ENCODE measurements at regions not wholly inside any gene's neighbourhood (a gene's known extent, or its start where the extent isn't known, plus 50 kb on each side); places are given as distances from the start of the nearest gene placed in this dataset.

DNA sequence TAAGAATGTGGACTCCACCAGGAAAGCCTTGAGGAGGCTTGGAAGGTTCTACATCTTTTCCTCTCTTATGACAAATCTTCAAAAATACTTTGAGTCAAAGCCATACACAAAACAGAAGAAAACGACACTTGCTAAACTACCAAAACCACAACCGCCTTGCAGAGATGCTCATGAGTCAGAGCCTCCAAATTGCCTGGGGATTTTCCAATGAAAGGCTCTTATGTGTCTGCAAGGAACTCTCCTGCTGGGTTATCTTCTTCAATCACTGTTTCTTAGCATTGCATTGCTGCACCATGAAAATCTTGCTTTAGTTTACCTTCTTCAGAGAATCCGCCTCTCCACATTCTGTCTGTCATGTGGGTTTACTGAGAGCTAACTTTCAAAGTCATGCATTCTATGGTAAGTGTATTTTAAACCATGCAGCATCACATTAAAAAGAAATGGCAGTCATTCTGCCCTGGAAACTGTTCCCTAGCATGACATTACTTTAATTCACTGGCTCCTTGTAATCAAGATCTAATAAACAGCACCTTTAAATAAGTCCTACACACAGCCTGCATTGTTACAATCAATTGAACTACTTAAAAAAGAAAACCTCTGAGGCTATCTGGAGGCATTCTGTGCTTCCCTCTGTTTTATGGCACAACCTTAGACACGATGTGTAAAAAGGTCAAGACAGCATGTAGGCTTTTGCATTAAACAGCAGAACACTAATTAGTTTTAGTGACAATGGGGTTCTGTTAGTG, 210.0 kb upstream of the FOXD3 start:
- FAIRE-seq = no peak
- no peak for DNase-seq (ENCODE audit: insufficient read length, low spot score)
- TF ChIP-seq POLR2AphosphoS5 (IDR thresholded peaks at IDR 0.05; ENCODE audit: low read depth, low read length) = no peak
- no peak for TF ChIP-seq PAX5 (IDR thresholded peaks at IDR 0.05; ENCODE audit: insufficient read depth, low read length, severe bottlenecking)
- TF ChIP-seq TAF1 (IDR thresholded peaks at IDR 0.05; ENCODE audit: low read depth, low read length) = no peak
- no peak for TF ChIP-seq POLR2A (IDR thresholded peaks at IDR 0.05; ENCODE audit: low read depth, low read length)
- TF ChIP-seq POU2F2 (IDR thresholded peaks at IDR 0.05; ENCODE audit: low read depth, low read length) = no peak
- TF ChIP-seq SPI1 (IDR thresholded peaks at IDR 0.05; ENCODE audit: low read depth, low read length) = no peak

- no peak for TF ChIP-seq SPI1 (IDR thresholded peaks at IDR 0.05; ENCODE audit: low read depth, low read length)
- TF ChIP-seq PAX5 (IDR thresholded peaks at IDR 0.05; ENCODE audit: insufficient read depth, low read length, severe bottlenecking) = no peak
- no peak for TF ChIP-seq POU2F2 (IDR thresholded peaks at IDR 0.05; ENCODE audit: low read depth, low read length)
- TF ChIP-seq POLR2AphosphoS5 (IDR thresholded peaks at IDR 0.05; ENCODE audit: low read depth, low read length) = no peak
- no peak for TF ChIP-seq TAF1 (IDR thresholded peaks at IDR 0.05; ENCODE audit: low read depth, low read length)
- TF ChIP-seq POLR2A (IDR thresholded peaks at IDR 0.05; ENCODE audit: low read depth, low read length) = no peak
- DNase-seq (ENCODE audit: insufficient read length, low spot score) (no peak), FAIRE-seq (no peak)
These were observed 206.8 kb upstream of the FOXD3 start for GRCh38 chr1:63115527-63115926.

DNA sequence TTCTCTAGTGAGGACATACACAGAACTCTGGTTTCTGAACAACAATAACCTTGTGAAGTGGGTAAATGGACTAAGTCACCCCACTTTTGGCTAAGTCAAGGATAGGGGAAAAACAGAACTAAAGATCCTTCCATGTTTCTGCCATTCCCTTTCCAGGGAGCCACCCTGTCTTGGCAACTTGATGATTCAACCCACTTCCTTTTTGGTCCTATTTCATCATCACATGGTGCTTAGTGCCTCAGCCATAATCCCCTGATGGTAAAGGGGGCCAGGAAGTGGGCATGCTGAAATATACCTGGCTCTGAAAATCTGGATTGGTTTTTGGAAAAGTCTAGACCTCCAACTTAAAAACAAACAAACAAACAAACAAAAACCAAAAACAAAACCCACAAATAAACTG, 206.4 kb upstream of the FOXD3 start:
- TF ChIP-seq POU2F2 (IDR thresholded peaks at IDR 0.05; ENCODE audit: low read depth, low read length) (no peak), POLR2AphosphoS5 (IDR thresholded peaks at IDR 0.05; ENCODE audit: low read depth, low read length) (no peak), SPI1 (IDR thresholded peaks at IDR 0.05; ENCODE audit: low read depth, low read length) (no peak), POLR2A (IDR thresholded peaks at IDR 0.05; ENCODE audit: low read depth, low read length) (no peak), TAF1 (IDR thresholded peaks at IDR 0.05; ENCODE audit: low read depth, low read length) (no peak), PAX5 (IDR thresholded peaks at IDR 0.05; ENCODE audit: insufficient read depth, low read length, severe bottlenecking) (no peak)
- DNase-seq (ENCODE audit: insufficient read length, low spot score) = no peak
- FAIRE-seq = no peak

DNA sequence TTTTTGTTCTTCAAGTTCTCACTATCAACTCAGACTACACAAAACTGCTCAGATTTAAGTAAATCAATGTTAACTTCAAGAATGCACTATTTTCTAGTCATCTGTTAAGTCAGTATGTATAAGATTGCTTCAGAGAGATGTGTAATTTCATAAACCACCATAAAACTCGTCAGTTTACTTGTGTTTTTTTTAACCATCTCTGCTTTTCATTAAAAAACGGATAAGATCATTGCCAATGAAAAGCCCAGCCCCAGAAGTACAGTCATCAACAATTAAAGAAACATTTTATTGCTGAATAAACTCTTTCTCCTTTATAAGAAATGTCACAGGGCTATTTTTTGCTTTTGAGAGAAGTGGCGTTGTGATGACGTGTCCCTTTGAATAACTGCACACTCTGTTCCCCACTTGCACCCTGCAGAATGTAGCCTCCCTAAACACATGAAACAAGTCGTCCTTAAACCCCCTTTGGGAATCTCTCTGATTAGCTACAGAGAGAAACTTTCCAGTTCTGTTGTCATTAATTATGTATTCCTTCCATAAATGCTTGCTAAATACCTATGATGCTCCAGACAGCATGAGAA, 202.7 kb upstream of the FOXD3 start:
- DNase-seq (ENCODE audit: insufficient read length, low spot score) = no peak
- no peak for FAIRE-seq
- TF ChIP-seq SPI1 (IDR thresholded peaks at IDR 0.05; ENCODE audit: low read depth, low read length) (no peak), POU2F2 (IDR thresholded peaks at IDR 0.05; ENCODE audit: low read depth, low read length) (no peak), POLR2A (IDR thresholded peaks at IDR 0.05; ENCODE audit: low read depth, low read length) (no peak), PAX5 (IDR thresholded peaks at IDR 0.05; ENCODE audit: insufficient read depth, low read length, severe bottlenecking) (no peak), POLR2AphosphoS5 (IDR thresholded peaks at IDR 0.05; ENCODE audit: low read depth, low read length) (no peak), TAF1 (IDR thresholded peaks at IDR 0.05; ENCODE audit: low read depth, low read length) (no peak)

GRCh38 chr1:63122079-63122478, 200.3 kb upstream of the FOXD3 start:
- no peak for FAIRE-seq
- no peak for DNase-seq (ENCODE audit: insufficient read length, low spot score)
- no peak for TF ChIP-seq POU2F2 (IDR thresholded peaks at IDR 0.05; ENCODE audit: low read depth, low read length)
- TF ChIP-seq POLR2AphosphoS5 (IDR thresholded peaks at IDR 0.05; ENCODE audit: low read depth, low read length) = no peak
- TF ChIP-seq PAX5 (IDR thresholded peaks at IDR 0.05; ENCODE audit: insufficient read depth, low read length, severe bottlenecking) = no peak
- TF ChIP-seq TAF1 (IDR thresholded peaks at IDR 0.05; ENCODE audit: low read depth, low read length) = no peak
- TF ChIP-seq SPI1 (IDR thresholded peaks at IDR 0.05; ENCODE audit: low read depth, low read length) = no peak; the same call in 1 of the 2 replicates
- no peak for TF ChIP-seq POLR2A (IDR thresholded peaks at IDR 0.05; ENCODE audit: low read depth, low read length)

DNA sequence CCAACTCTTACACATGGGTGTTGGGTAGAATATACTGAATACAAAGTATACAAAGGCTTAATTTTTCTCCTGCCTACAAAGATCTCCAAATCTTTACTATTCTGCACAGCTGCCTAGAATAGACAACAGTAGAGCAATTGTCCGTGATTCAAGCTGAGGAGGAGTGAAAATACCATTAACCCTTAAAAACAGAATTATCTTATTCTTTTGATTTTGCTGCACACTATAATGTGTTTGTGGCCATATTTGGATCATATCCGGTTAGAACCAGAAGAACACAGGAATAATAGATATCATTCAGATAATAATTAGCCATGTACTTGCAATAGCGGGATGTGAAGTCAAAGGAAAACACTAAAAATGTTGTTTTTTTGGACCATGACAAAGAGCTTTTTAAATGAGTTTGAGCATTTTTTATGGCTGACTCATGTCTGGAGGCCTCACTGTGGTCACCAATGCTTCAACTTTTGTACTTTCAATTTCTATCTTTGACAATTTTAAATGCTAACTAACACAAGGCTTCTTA, 197.6 kb upstream of the FOXD3 start:
- DNase-seq (ENCODE audit: insufficient read length, low spot score) (peak; percentile 6), FAIRE-seq (peak; percentile 64)
- TF ChIP-seq PAX5 (IDR thresholded peaks at IDR 0.05; ENCODE audit: insufficient read depth, low read length, severe bottlenecking) (no peak), POLR2AphosphoS5 (IDR thresholded peaks at IDR 0.05; ENCODE audit: low read depth, low read length) (no peak), POLR2A (IDR thresholded peaks at IDR 0.05; ENCODE audit: low read depth, low read length) (no peak), TAF1 (IDR thresholded peaks at IDR 0.05; ENCODE audit: low read depth, low read length) (no peak), SPI1 (IDR thresholded peaks at IDR 0.05; ENCODE audit: low read depth, low read length) (no peak), POU2F2 (IDR thresholded peaks at IDR 0.05; ENCODE audit: low read depth, low read length) (no peak)

DNA sequence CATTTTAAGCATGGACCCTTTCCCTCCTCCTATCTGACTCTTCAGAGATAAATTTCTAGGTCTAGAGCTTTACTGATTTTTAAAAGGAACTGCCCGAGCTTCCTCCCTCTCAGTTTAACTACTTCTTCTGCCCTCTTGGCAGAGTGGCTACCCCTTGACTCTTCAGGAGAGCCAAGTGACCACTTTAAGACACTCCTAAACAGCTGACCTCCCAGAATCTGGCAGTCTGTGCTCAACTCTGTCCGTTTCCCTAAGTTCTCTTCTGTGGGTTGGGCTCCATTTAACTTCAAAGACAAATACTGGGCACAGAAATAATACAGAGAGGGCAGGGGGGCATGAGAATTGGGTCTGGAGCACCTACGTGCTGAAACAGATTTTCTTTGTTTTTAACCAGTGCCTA, 196.3 kb upstream of the FOXD3 start:
- no peak for TF ChIP-seq POLR2AphosphoS5 (IDR thresholded peaks at IDR 0.05; ENCODE audit: low read depth, low read length)
- TF ChIP-seq PAX5 (IDR thresholded peaks at IDR 0.05; ENCODE audit: insufficient read depth, low read length, severe bottlenecking) = no peak
- TF ChIP-seq POLR2A (IDR thresholded peaks at IDR 0.05; ENCODE audit: low read depth, low read length) = no peak
- no peak for TF ChIP-seq SPI1 (IDR thresholded peaks at IDR 0.05; ENCODE audit: low read depth, low read length)
- no peak for TF ChIP-seq POU2F2 (IDR thresholded peaks at IDR 0.05; ENCODE audit: low read depth, low read length)
- no peak for TF ChIP-seq TAF1 (IDR thresholded peaks at IDR 0.05; ENCODE audit: low read depth, low read length)
- FAIRE-seq = no peak

GRCh38 chr1:63127376-63127775, 195.0 kb upstream of the FOXD3 start:
- TF ChIP-seq POU2F2 (IDR thresholded peaks at IDR 0.05; ENCODE audit: low read depth, low read length) = no peak
- DNase-seq (ENCODE audit: insufficient read length, low spot score) (no peak), FAIRE-seq (no peak)

More for the DNA sequence above, 196.3 kb upstream of the FOXD3 start:
- no peak for DNase-seq (ENCODE audit: insufficient read length, low spot score)

DNA sequence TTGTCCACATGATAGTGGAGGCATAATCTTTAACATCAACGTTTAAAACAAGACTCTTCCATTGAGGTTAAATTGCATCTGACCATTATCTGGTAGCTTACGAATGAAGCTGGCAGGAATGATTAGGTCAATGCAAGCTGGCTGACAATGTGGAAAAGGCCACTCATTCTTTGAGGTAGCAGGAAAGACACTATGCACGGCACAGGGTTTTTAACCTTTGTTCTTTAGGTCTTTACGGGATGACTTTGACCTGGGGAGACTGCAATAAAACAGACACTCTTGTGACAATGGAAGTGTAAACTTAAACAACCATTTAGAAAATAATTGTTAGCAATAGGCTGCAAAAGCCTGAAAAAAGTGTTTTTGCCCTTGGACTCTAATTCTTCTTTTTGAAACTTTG, 193.8 kb upstream of the FOXD3 start:
- DNase-seq (ENCODE audit: insufficient read length, low spot score) = no peak
- FAIRE-seq = peak; percentile 9

More for the DNA sequence above, 193.8 kb upstream of the FOXD3 start:
- no peak for TF ChIP-seq PAX5 (IDR thresholded peaks at IDR 0.05; ENCODE audit: insufficient read depth, low read length, severe bottlenecking)
- TF ChIP-seq POLR2A (IDR thresholded peaks at IDR 0.05; ENCODE audit: low read depth, low read length) = no peak
- TF ChIP-seq TAF1 (IDR thresholded peaks at IDR 0.05; ENCODE audit: low read depth, low read length) = no peak
- no peak for TF ChIP-seq POLR2AphosphoS5 (IDR thresholded peaks at IDR 0.05; ENCODE audit: low read depth, low read length)
- TF ChIP-seq SPI1 (IDR thresholded peaks at IDR 0.05; ENCODE audit: low read depth, low read length) = no peak

Measured in GM12891 (cell line).